ENCODE measurements at regions not wholly inside any gene's neighbourhood (a gene's known extent, or its start where the extent isn't known, plus 50 kb on each side); places are given as distances from the start of the nearest gene placed in this dataset.
"Not testable (repeated sequence)": the region's sequence is repeated elsewhere in the genome, so short reads cannot be mapped to it uniquely, and the experiment has no call there.

DNA sequence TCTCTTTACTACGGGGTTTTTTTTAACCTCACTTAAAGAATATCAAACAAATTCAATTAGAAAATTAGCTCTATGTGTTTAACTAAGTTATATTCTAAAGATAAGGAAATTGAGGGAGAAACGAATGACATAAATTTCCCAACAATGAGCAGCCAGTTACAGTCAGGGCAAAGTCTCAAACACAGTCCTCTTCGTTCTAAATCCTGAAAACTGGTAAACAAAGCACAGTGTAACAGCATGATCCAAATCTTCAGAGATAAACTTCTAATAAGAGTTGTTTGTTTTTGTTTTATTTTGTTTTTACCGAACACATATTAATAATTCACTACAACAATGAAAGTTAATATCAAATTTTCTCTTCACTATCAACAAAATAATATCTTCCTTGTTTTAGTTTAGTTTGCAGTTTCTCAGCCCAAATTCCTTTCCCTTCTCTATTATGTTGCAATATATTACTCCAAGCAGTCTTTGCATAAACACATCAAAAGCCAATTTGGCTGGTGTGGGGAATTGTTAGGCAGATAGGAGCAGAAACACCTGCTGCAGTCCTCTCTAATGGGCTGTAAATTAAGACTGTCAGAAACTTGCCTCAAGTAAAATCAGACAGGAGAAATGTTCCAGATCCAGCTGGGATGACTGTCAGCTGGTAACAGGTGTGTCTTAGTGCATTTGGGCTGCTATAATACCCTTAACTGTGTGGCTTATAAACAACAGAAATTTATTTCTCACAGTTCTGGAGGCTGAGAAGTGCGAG, 106.5 kb upstream of the SGCG start:
- Mint-ChIP-seq H3K9me3 (no peaks in the 10 kb centered on the region), H3K4me1 (no peaks in the 10 kb centered on the region), H3K36me3 (no peaks in the 10 kb centered on the region), H3K27me3 (no peaks in the 10 kb centered on the region), H3K27ac (no peak overlapping the region), H3K4me3 (no peak overlapping the region)
- no peak for ATAC-seq

DNA sequence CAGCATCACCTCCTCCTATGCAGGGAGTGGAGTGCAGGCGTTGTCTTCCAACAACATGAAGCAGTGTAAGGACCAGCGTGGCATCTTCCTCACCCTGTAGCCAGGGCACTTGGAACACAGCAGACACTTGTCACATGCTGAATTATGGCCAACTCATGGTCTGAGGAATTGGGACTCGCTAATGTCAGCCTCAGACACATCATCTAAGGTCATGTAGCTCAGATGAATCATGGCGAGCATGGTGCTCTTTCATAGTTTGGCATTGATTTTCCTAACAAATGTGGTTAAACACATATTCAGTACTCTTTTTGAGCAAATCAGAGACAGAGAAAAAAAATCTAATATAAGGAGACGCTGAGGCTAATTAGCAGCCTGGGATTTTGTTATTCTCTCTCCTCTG, 99.6 kb upstream of the SGCG start:
- ATAC-seq: no peak
- H3K36me3 Mint-ChIP-seq: no peaks in the 10 kb centered on the region
- peaks cover 3% of the 10 kb centered on the region for H3K9me3 Mint-ChIP-seq
- no peaks in the 10 kb centered on the region for H3K4me1 Mint-ChIP-seq
- H3K27me3 Mint-ChIP-seq: peaks cover 12% of the 10 kb centered on the region
- no peak overlapping the region for H3K4me3 Mint-ChIP-seq
- H3K27ac Mint-ChIP-seq: no peak overlapping the region

DNA sequence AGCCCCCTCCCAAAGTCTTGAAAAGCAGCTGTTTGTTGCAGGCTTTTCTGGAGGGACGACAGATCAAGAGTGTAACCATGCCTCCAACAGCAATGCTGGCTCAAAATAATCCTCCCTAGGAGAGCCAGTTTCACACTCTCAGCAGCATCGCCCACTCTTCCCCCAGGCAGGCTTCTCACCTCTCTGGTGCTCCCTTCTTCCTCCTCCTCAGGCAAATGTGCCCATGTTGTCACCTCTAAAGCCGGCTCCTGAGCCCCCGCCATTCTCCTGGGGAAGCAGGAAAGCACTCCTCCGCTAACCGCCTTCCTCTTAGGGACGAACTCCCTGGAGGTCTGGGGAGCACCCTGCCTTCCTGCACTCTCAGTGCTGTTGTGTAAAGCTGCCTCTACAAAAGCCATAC, 98.9 kb upstream of the SGCG start:
- Mint-ChIP-seq H3K36me3 (no peaks in the 10 kb centered on the region), H3K4me1 (no peaks in the 10 kb centered on the region), H3K9me3 (peaks cover 3% of the 10 kb centered on the region), H3K4me3 (no peak overlapping the region), H3K27me3 (peaks cover 12% of the 10 kb centered on the region), H3K27ac (no peak overlapping the region)
- ATAC-seq: no peak

DNA sequence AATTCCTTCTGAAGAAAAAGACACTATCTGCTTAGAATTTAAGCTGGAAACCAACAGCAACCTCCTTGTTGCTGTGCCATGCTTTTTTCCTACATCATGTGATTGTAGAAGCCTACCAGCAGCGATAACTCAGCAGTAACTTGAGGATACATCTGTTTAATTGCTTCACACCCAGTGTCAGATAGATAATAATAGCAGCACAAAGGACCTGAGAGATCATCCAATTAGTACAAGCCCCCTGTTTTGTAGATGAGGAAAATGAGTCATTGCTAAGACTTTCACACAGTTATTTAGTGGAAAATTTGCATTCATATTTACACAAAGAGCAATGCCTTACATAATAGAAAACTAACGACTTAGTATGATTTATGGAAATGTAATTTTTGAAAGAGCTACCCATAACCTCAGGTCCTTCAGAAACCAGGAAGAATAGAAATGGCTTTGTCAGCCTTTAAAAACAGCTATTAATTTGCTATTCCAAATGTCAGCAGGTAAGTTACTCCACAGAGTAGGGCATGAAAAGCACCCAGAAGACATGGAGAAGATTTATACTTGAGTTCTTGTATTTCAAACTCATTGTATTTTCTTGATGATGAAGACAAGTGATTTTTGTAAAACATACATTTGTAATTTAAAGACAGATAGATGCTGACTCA, 93.7 kb upstream of the SGCG start:
- no peak for ATAC-seq
- no peak overlapping the region for H3K4me3 Mint-ChIP-seq
- no peak overlapping the region for H3K27ac Mint-ChIP-seq
- H3K36me3 Mint-ChIP-seq: no peaks in the 10 kb centered on the region
- H3K27me3 Mint-ChIP-seq: peaks cover 13% of the 10 kb centered on the region
- no peaks in the 10 kb centered on the region for H3K4me1 Mint-ChIP-seq
- H3K9me3 Mint-ChIP-seq: peaks cover 3% of the 10 kb centered on the region

DNA sequence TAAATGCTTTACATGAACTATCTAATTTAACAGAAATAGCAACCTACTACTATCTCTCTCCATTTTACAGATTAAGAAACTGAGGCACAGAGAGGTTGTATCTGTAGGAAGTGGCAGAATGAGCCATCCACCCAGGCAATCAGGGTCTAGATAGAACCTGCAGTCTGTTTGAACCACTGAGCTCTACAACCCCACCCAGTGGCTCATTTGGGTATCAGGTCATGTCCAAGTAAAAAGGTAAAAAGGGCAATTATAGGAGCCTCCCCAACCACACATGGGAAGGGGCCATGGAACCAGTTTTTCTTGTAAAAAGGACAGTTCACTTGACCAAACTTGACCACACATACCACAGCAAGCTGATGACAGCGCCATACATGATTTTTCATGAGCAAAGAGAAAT, 92.9 kb upstream of the SGCG start:
- Mint-ChIP-seq H3K27ac (no peak overlapping the region), H3K9me3 (peaks cover 3% of the 10 kb centered on the region), H3K27me3 (peaks cover 9% of the 10 kb centered on the region), H3K4me3 (no peak overlapping the region), H3K36me3 (no peaks in the 10 kb centered on the region), H3K4me1 (no peaks in the 10 kb centered on the region)
- ATAC-seq: no peak

DNA sequence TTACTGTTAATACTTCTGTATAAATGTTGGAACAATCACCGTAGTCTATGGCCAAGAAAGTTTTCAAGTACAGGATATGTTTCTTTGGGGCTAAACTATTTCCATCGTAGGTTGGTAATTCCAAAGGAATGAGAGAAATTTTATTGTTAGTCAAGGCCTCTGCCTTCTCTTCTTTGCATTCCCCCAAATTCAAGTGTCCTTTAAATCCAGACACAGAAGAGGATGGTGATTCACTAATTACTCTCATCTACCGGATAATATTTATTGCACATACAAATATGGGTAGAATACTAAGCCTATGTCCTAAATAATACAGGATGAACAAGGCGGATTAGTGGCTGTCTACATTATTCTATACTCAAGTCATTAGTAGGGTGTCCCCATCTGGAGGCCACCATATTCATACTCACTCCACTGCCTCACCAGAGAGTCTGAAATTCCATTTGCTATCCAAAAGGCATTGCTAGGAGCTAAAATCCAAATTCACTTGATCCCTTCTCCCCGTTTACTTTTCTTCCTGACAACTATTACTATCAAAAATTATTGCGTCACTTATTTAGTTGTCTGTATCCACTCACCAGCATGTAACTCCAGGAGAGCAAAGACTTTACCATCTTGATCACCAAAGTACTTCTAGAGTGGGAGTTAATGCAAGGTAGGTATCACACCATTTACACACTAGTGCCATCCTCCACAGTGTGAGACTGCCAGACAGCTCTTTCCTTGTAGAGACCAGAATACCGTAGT, 82.4 kb upstream of the SGCG start:
- Mint-ChIP-seq H3K27ac (no peak overlapping the region), H3K36me3 (no peaks in the 10 kb centered on the region), H3K27me3 (no peaks in the 10 kb centered on the region), H3K9me3 (no peaks in the 10 kb centered on the region), H3K4me1 (no peaks in the 10 kb centered on the region), H3K4me3 (no peak overlapping the region)
- ATAC-seq: no peak

DNA sequence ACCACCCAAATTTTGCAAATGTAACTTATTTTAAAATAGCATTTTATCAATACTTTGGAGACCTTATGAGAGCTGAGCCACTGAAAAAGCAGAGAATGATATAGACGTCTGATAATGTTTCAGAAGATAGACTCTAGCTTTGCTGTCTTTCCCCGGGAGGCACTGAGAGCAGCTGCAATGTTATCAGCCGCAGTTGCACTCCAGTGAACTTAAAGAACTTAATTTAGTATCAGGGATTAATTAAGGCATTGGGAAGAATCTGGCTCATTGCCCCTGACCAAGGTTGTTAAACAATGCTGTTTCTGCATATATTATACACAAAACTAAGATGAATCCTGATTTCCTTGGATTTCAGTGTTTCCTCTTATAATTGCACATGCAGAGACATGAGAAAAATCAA, 75.7 kb upstream of the SGCG start:
- Mint-ChIP-seq H3K9me3 (no peaks in the 10 kb centered on the region), H3K4me1 (no peaks in the 10 kb centered on the region), H3K27me3 (no peaks in the 10 kb centered on the region), H3K4me3 (no peak overlapping the region), H3K27ac (no peak overlapping the region), H3K36me3 (no peaks in the 10 kb centered on the region)
- ATAC-seq: no peak

DNA sequence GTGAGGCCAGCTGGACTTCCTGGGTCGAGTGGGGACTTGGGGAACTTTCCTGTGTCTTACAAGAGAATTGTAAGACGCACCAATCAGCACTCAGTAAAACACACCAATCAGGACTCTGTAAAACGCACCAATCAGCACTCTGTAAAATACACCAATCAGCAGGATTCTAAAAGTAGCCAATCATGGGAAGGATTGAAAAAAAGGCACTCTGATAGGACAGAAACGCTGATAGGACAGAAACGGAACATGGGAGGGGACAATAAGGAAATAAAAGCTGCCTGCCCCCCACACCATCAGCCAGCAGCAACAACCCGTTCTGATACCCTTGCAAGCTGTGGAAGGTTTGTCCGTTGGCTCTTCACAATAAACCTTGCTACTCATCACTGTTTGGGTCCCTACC, 73.1 kb upstream of the SGCG start:
- no peaks in the 10 kb centered on the region for H3K4me1 Mint-ChIP-seq
- no peaks in the 10 kb centered on the region for H3K9me3 Mint-ChIP-seq
- no peaks in the 10 kb centered on the region for H3K36me3 Mint-ChIP-seq
- ATAC-seq: no peak
- H3K27ac Mint-ChIP-seq: no peak overlapping the region
- H3K27me3 Mint-ChIP-seq: no peaks in the 10 kb centered on the region
- no peak overlapping the region for H3K4me3 Mint-ChIP-seq

DNA sequence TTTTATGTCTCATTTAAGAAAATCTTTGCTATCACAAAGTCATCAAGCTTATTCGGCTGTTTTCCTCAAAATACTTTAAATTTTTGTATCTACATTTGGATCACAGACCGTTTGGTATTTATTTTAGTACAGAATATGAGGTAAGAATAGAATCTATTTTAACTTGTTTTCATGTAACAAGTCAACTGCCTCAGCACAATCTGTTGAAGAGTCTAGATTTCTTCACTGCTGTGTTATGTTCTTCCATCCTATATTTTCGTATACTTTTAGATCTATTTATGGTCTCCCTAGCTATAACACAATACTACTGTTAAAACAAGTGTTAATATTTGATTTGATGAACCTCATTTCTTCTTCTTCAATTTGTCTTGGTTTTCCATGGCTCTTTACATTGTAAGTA, 61.6 kb upstream of the SGCG start:
- no peak for ATAC-seq
- no peaks in the 10 kb centered on the region for H3K27me3 Mint-ChIP-seq
- no peak overlapping the region for H3K4me3 Mint-ChIP-seq
- peaks cover 11% of the 10 kb centered on the region for H3K9me3 Mint-ChIP-seq
- H3K36me3 Mint-ChIP-seq: no peaks in the 10 kb centered on the region
- no peak overlapping the region for H3K27ac Mint-ChIP-seq
- H3K4me1 Mint-ChIP-seq: no peaks in the 10 kb centered on the region

DNA sequence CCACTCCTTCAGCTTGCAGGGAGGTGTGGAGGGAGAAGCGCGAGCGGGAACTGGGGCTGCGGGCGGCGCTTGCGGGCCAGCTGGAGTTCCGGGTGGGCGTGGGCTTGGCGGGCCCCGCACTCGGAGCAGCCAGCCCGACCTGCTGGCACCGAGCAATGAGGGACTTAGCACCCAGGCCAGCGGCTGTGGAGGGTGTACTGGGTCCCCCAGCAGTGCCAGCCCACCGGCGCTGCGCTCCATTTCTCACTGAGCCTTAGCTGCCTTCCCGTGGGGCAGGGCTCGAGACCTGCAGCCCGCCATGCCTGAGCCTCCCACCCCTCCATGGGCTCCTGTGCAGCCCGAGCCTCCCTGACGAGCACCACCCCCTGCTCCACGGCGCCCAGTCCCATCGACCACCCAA, 53.2 kb upstream of the SGCG start:
- H3K9me3 Mint-ChIP-seq, ATAC-seq, H3K27me3 Mint-ChIP-seq, H3K36me3 Mint-ChIP-seq, H3K4me1 Mint-ChIP-seq, H3K4me3 Mint-ChIP-seq, H3K27ac Mint-ChIP-seq: not testable (repeated sequence)

DNA sequence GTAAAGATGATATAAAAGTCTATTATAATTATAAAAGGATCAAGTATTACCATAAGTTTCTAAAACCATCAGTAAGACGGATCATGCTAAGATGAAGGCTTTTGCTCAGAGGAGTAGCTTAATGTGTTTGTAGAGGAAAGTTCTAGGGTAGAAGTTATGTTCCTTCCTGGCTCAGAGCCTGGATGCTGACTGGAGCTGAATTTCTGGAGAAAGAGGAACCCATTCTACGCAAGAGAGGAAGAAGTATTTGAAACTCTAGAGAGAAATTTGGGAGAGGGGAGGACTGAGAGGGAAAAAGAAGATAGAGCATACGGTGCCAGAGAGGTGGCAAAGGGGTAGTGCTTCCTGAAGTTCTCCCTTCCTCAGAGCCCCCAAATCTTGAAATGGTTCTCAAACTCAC, 51.4 kb upstream of the SGCG start:
- no peak for ATAC-seq
- no peak overlapping the region for H3K4me3 Mint-ChIP-seq
- H3K4me1 Mint-ChIP-seq: no peaks in the 10 kb centered on the region
- H3K27ac Mint-ChIP-seq: no peak overlapping the region
- H3K9me3 Mint-ChIP-seq: no peaks in the 10 kb centered on the region
- H3K27me3 Mint-ChIP-seq: no peaks in the 10 kb centered on the region
- no peaks in the 10 kb centered on the region for H3K36me3 Mint-ChIP-seq
